ENCODE measurements at regions not wholly inside any gene's neighbourhood (a gene's known extent, or its start where the extent isn't known, plus 50 kb on each side); places are given as distances from the start of the nearest gene placed in this dataset.

DNA sequence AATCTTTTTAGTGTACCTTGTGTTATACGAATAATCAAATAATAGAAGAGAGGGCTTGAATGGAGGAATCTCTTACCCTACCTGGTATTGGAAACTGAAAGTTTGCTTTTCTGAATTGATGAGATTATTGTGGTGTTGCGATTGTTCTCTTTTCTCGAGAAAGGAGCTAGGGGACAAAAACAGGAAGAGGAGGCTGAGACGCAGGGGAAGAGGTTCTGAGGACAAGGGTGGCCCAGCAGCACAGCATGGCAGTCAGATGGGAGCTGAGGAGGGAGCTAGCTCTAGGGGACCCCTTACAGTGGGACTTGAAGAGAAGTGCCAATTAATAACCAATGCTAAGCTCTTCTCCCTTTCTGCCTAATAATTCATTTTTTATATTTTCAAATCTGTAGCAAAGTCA is 183.3 kb upstream of the DMAC1 start:
- TF ChIP-seq, protein P1, sequence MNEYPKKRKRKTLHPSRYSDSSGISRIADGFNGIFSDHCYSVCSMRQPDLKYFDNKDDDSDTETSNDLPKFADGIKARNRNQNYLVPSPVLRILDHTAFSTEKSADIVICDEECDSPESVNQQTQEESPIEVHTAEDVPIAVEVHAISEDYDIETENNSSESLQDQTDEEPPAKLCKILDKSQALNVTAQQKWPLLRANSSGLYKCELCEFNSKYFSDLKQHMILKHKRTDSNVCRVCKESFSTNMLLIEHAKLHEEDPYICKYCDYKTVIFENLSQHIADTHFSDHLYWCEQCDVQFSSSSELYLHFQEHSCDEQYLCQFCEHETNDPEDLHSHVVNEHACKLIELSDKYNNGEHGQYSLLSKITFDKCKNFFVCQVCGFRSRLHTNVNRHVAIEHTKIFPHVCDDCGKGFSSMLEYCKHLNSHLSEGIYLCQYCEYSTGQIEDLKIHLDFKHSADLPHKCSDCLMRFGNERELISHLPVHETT (CRISPR knock-in tag; conservative IDR thresholded peaks at IDR 0.05) = no peak
- TF ChIP-seq ESRRA (CRISPR knock-in tag; IDR thresholded peaks at IDR 0.05; ENCODE audit: low read depth) (no peak), MAFK (conservative IDR thresholded peaks at IDR 0.05 in 1 of 2, IDR thresholded peaks at IDR 0.05 in 1 of 2; ENCODE audit: low read length in 2 of 2) (no peak), NR1H2 (CRISPR knock-in tag; IDR thresholded peaks at IDR 0.05; ENCODE audit: borderline replicate concordance, low read depth) (no peak), MTA1 (CRISPR knock-in tag; IDR thresholded peaks at IDR 0.05; ENCODE audit: borderline replicate concordance) (no peak), POLR2AphosphoS2 (IDR thresholded peaks at IDR 0.05; ENCODE audit: low read depth, low read length) (no peak), ZFP91 (CRISPR knock-in tag; IDR thresholded peaks at IDR 0.05; ENCODE audit: borderline replicate concordance) (no peak), AFF4 (CRISPR knock-in tag; IDR thresholded peaks at IDR 0.05) (no peak)
- TF ChIP-seq, protein P2, sequence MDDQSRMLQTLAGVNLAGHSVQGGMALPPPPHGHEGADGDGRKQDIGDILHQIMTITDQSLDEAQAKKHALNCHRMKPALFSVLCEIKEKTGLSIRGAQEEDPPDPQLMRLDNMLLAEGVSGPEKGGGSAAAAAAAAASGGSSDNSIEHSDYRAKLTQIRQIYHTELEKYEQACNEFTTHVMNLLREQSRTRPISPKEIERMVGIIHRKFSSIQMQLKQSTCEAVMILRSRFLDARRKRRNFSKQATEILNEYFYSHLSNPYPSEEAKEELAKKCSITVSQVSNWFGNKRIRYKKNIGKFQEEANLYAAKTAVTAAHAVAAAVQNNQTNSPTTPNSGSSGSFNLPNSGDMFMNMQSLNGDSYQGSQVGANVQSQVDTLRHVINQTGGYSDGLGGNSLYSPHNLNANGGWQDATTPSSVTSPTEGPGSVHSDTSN (CRISPR knock-in tag; IDR thresholded peaks at IDR 0.05; ENCODE audit: borderline replicate concordance) = no peak
- TF ChIP-seq, protein P3, sequence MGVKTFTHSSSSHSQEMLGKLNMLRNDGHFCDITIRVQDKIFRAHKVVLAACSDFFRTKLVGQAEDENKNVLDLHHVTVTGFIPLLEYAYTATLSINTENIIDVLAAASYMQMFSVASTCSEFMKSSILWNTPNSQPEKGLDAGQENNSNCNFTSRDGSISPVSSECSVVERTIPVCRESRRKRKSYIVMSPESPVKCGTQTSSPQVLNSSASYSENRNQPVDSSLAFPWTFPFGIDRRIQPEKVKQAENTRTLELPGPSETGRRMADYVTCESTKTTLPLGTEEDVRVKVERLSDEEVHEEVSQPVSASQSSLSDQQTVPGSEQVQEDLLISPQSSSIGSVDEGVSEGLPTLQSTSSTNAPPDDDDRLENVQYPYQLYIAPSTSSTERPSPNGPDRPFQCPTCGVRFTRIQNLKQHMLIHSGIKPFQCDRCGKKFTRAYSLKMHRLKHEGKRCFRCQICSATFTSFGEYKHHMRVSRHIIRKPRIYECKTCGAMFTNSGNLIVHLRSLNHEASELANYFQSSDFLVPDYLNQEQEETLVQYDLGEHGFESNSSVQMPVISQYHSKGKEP (CRISPR knock-in tag; IDR thresholded peaks at IDR 0.05) = no peak
- TF ChIP-seq, protein P4, sequence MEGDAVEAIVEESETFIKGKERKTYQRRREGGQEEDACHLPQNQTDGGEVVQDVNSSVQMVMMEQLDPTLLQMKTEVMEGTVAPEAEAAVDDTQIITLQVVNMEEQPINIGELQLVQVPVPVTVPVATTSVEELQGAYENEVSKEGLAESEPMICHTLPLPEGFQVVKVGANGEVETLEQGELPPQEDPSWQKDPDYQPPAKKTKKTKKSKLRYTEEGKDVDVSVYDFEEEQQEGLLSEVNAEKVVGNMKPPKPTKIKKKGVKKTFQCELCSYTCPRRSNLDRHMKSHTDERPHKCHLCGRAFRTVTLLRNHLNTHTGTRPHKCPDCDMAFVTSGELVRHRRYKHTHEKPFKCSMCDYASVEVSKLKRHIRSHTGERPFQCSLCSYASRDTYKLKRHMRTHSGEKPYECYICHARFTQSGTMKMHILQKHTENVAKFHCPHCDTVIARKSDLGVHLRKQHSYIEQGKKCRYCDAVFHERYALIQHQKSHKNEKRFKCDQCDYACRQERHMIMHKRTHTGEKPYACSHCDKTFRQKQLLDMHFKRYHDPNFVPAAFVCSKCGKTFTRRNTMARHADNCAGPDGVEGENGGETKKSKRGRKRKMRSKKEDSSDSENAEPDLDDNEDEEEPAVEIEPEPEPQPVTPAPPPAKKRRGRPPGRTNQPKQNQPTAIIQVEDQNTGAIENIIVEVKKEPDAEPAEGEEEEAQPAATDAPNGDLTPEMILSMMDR (CRISPR knock-in tag; IDR thresholded peaks at IDR 0.05) = no peak
